ENCODE measurements at regions not wholly inside any gene's neighbourhood (a gene's known extent, or its start where the extent isn't known, plus 50 kb on each side); places are given as distances from the start of the nearest gene placed in this dataset.

DNA sequence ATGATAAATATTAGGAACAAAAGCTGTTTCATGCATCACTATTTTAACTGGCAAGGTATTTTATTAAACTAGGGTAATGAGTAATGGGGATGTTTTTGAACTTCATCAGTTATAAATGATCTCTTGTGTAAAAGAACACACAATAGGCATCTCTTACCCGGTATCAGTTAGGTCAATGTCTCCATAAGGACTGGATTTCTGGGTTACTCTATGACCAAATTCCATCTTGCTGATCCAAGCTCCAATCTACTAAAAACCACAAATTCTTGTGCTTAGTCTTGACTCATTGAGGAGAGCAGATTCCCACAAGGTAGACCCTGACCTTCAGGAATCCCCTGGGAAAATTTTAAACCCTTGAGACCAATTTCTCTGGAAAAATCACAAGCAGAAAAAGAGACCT, 1167.7 kb downstream of the XPNPEP1 start:
- no peaks in the 10 kb centered on the region for H3K9me2 ChIP-seq (replicated peaks; ENCODE audit: insufficient read depth)
- no peak overlapping the region for H3K4me2 ChIP-seq
- TF ChIP-seq EZH2 (IDR thresholded peaks at IDR 0.05; ENCODE audit: borderline replicate concordance) (no peak), EZH2phosphoT487 (IDR thresholded peaks at IDR 0.05; ENCODE audit: low read depth, severe bottlenecking, unreplicated experiment) (no peak), CTCF (IDR thresholded peaks at IDR 0.05; ENCODE audit: poor library complexity) (no peak)
- H3K79me2 ChIP-seq: no peaks in the 10 kb centered on the region
- H3K4me1 ChIP-seq (ENCODE audit: insufficient read depth): no peaks in the 10 kb centered on the region
- no peak overlapping the region for H3K4me3 ChIP-seq
- H2AFZ ChIP-seq: no peak overlapping the region
- no peaks in the 10 kb centered on the region for H3K9me3 ChIP-seq (ENCODE audit: low read depth)
- no peaks in the 10 kb centered on the region for H3K27me3 ChIP-seq
- H3K36me3 ChIP-seq (replicated peaks; ENCODE audit: insufficient read depth, low read depth): no peaks in the 10 kb centered on the region
- DNase-seq (ENCODE audit: low spot score): no peak
- H4K20me1 ChIP-seq (ENCODE audit: insufficient read depth, poor library complexity, severe bottlenecking): no peaks in the 10 kb centered on the region
- no peak overlapping the region for H3K27ac ChIP-seq
- WGBS (ENCODE audit: low lambda C conversion rate, missing lambda C conversion rate): 92% methylated on average over 1 of the region's 1 CpG

GRCh38 chr10:108753326-108753725, 1170.0 kb downstream of the XPNPEP1 start:
- H3K4me1 ChIP-seq (ENCODE audit: insufficient read depth): no peaks in the 10 kb centered on the region
- H3K27me3 ChIP-seq: no peaks in the 10 kb centered on the region
- no peak overlapping the region for H3K4me3 ChIP-seq
- H3K4me2 ChIP-seq: no peak overlapping the region
- no peaks in the 10 kb centered on the region for H3K79me2 ChIP-seq
- H3K36me3 ChIP-seq (replicated peaks; ENCODE audit: insufficient read depth, low read depth): no peaks in the 10 kb centered on the region
- no peak overlapping the region for H2AFZ ChIP-seq
- H3K9me3 ChIP-seq (ENCODE audit: low read depth): no peaks in the 10 kb centered on the region
- WGBS (ENCODE audit: low lambda C conversion rate, missing lambda C conversion rate): 78% methylated on average over 2 of the region's 2 CpGs
- H3K9me2 ChIP-seq (replicated peaks; ENCODE audit: insufficient read depth): no peaks in the 10 kb centered on the region
- no peaks in the 10 kb centered on the region for H4K20me1 ChIP-seq (ENCODE audit: insufficient read depth, poor library complexity, severe bottlenecking)
- TF ChIP-seq EZH2 (IDR thresholded peaks at IDR 0.05; ENCODE audit: borderline replicate concordance): no peak
- TF ChIP-seq EZH2phosphoT487 (IDR thresholded peaks at IDR 0.05; ENCODE audit: low read depth, severe bottlenecking, unreplicated experiment): no peak
- no peak for TF ChIP-seq CTCF (IDR thresholded peaks at IDR 0.05; ENCODE audit: poor library complexity)
- DNase-seq (ENCODE audit: low spot score): no peak
- no peak overlapping the region for H3K27ac ChIP-seq

- no peaks in the 10 kb centered on the region for H3K9me3 ChIP-seq (ENCODE audit: low read depth)
Measured at GRCh38 chr10:108749042-108749441, 1174.3 kb downstream of the XPNPEP1 start.

More at GRCh38 chr10:108749042-108749441, 1174.3 kb downstream of the XPNPEP1 start:
- H3K36me3 ChIP-seq (replicated peaks; ENCODE audit: insufficient read depth, low read depth): no peaks in the 10 kb centered on the region
- no peak overlapping the region for H3K4me3 ChIP-seq
- no peaks in the 10 kb centered on the region for H3K27me3 ChIP-seq
- TF ChIP-seq EZH2 (IDR thresholded peaks at IDR 0.05; ENCODE audit: borderline replicate concordance) (no peak), CTCF (IDR thresholded peaks at IDR 0.05; ENCODE audit: poor library complexity) (no peak), EZH2phosphoT487 (IDR thresholded peaks at IDR 0.05; ENCODE audit: low read depth, severe bottlenecking, unreplicated experiment) (no peak)
- no peak overlapping the region for H2AFZ ChIP-seq
- no peaks in the 10 kb centered on the region for H3K4me1 ChIP-seq (ENCODE audit: insufficient read depth)
- H4K20me1 ChIP-seq (ENCODE audit: insufficient read depth, poor library complexity, severe bottlenecking): no peaks in the 10 kb centered on the region
- no peak overlapping the region for H3K4me2 ChIP-seq
- no peak for DNase-seq (ENCODE audit: low spot score)
- H3K27ac ChIP-seq: no peak overlapping the region
- H3K79me2 ChIP-seq: no peaks in the 10 kb centered on the region
- H3K9me2 ChIP-seq (replicated peaks; ENCODE audit: insufficient read depth): no peaks in the 10 kb centered on the region
